AG10803 (cell line): ENCODE measurements at regions not wholly inside any gene's neighbourhood (a gene's known extent, or its start where the extent isn't known, plus 50 kb on each side); places are given as distances from the start of the nearest gene placed in this dataset.
A peak's percentile ranks its signal among the peaks of the same experiment; 100 is the strongest.

ENCODE experiments used
- DNase-seq: peaks from one replicate; pipeline ENCODE4 v3.0.0; 2010; ENCODE audit warnings: low read depth
- H3K4me3 ChIP-seq: 2 replicates; pipeline ENCODE4 v1.5.1; 2011; ENCODE audit warnings: mild to moderate bottlenecking, low read length, control low read depth
- CTCF ChIP-seq: conservative IDR thresholded peaks from 2 replicates; pipeline ENCODE4 v1.5.1; 2011; ENCODE audit warnings: mild to moderate bottlenecking, low read length, control low read depth, inconsistent platforms

GRCh38 chr3:159785273-159785708 is 203.3 kb upstream of the IL12A start:
- no peak for TF ChIP-seq CTCF
- no peak overlapping the region for H3K4me3 ChIP-seq
- no peak for DNase-seq

DNA sequence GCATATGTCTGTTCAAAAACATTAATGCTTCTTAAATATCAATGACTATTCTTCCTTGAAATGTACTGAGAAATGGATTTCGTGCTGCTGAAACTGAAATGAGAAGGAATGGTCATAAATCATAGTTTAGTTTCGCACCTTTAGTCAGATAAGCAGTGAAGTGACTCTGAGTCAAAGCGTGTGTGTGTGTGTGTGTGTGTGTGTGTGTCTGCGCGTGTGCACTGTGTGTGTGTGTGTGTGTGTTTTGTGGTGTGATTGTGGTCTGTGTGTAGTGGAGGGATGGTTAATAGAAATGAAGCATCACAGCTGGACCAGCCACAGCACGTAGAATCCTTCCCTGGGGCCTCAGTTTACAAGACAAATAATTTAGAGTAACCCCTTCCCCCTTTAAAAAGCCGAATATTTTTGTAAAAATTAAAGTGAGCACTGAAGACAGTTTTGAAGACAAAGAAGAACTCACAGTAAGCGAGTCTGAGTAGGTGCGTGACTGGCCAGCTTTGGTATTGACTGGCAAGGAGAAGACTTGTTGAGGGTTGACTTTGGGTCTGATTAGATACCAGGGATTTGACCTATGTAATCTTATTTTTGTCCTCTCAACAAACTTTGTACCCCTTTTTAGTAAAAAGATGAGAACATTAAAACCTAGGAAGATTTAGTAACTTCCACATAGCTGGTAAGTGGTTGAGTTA is 202.0 kb upstream of the IL12A start:
- no peak overlapping the region for H3K4me3 ChIP-seq
- no peak for TF ChIP-seq CTCF
- DNase-seq: no peak

DNA sequence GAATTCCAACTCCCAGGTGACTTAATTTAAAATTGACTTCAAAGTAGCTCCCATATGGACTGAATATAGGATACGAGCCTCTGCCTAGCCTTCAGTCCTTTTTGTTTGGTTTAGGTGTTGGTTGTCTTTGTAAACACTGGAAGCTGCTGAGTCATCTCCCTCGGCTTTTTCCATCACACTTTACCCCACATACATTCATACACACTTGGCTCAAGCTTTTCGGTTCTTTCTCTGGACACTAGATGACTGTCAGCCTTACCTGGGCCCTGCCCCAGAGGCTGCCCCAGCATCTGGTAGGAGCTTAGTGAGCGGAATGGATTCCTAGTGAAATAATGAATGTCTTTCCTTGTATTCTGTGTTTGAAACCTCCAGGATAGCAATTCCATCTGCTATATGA is 201.5 kb upstream of the IL12A start:
- no peak for TF ChIP-seq CTCF
- H3K4me3 ChIP-seq: no peak overlapping the region
- DNase-seq: peak; percentile 70

DNA sequence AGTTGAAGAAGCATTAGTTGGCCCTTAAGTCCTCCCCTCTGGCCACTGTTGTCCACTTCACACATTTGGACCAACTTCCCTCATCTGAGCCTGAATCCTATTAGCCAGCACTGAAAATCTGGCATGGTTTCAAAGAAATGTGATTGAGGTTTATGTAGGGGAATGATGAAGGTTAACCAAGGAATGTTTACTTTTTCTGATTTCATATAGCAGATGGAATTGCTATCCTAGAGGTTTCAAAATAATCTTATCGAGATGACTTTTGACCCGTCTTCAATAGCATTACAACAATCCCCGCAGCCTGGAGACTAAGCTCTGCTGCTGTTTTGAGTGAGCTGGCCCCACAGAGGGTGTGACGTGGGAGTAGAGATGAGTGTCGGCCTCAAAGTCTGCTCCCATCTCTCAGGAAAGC is 200.8 kb upstream of the IL12A start:
- H3K4me3 ChIP-seq: no peak overlapping the region

DNA sequence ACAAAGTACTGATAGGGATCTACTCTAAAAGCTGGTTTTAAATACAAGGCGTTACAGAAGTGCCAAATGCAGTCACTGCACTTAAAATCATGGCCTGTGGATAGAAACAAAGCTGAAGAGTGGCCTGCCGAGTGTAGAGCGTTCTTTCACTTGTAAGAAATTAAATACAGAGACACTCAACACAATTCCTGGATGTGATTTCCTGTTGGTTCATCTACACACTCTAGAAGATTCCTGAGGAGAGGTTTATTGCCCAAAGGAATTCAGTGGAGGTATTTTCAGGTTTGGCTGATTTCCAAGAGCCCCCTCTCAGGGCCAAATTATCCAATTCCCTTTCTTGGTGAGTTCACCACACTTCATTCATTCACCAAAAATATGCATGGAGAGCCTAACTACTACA is 200.3 kb upstream of the IL12A start:
- TF ChIP-seq CTCF: no peak
- H3K4me3 ChIP-seq: no peak overlapping the region
- peak; percentile 68 for DNase-seq

More for the DNA sequence above, 200.8 kb upstream of the IL12A start:
- TF ChIP-seq CTCF: no peak
- DNase-seq: peak; percentile 55

GRCh38 chr3:159789017-159789416 is 199.6 kb upstream of the IL12A start:
- DNase-seq: no peak
- TF ChIP-seq CTCF: no peak
- no peak overlapping the region for H3K4me3 ChIP-seq
